Neural progenitor cell (in vitro differentiated cells): ENCODE measurements at regions not wholly inside any gene's neighbourhood (a gene's known extent, or its start where the extent isn't known, plus 50 kb on each side); places are given as distances from the start of the nearest gene placed in this dataset.

Experiments used
- EZH2 ChIP-seq: fragments of 200-600 bp; sonication (generic); IDR thresholded peaks from 2 replicates; pipeline ENCODE4 v1.6.1; 2017; ENCODE audit warnings: antibody characterized with exemption, mild to moderate bottlenecking, moderate library complexity
- EZH2phosphoT487 ChIP-seq: fragments of 200-600 bp; sonication (generic); IDR thresholded peaks from 2 replicates; pipeline ENCODE4 v1.6.1; 2017; ENCODE audit warnings: antibody characterized with exemption
- TF ChIP-seq, protein P1 (sequence below): fragments of 200-600 bp; sonication (generic); IDR thresholded peaks from 2 replicates; pipeline ENCODE4 v1.5.1; 2017; ENCODE audit warnings: antibody characterized with exemption, mild to moderate bottlenecking

DNA sequence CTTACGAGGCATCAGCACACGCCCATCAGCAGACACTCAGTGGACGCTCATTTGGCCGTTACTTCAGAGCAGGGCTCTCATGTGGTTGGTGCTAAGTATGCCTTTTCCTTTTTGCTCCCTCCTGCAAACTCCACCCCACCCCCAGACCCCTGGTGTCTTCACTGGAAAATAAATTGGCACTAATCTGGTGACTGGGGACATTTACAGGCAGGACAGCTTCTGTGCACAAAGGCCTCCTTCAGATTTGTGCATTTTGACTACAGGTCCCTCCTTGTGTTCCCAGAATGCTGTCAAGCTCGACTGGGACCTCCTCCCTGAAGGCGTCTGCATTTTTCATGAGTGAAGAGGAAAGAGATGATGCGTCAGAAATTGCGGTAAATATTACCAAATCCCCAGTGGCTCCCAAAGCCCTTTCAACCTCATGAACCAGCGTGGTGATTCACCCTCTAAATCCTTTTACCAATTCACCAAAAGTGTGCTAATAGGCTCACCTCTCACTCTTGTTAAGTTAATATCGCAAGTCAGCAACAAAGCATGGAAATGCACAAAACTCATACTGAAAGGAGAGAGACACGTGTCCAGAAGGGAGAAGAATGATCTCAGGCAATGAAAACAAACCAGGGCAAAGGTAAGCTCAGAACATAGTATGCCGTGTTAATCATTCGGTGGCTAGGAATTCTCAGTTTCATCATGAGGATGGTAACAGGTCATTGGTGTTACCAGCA, 119.0 kb downstream of the NKX6-1 start:
- TF ChIP-seq EZH2phosphoT487 (no peak), EZH2 (no peak)
- TF ChIP-seq, protein P1, sequence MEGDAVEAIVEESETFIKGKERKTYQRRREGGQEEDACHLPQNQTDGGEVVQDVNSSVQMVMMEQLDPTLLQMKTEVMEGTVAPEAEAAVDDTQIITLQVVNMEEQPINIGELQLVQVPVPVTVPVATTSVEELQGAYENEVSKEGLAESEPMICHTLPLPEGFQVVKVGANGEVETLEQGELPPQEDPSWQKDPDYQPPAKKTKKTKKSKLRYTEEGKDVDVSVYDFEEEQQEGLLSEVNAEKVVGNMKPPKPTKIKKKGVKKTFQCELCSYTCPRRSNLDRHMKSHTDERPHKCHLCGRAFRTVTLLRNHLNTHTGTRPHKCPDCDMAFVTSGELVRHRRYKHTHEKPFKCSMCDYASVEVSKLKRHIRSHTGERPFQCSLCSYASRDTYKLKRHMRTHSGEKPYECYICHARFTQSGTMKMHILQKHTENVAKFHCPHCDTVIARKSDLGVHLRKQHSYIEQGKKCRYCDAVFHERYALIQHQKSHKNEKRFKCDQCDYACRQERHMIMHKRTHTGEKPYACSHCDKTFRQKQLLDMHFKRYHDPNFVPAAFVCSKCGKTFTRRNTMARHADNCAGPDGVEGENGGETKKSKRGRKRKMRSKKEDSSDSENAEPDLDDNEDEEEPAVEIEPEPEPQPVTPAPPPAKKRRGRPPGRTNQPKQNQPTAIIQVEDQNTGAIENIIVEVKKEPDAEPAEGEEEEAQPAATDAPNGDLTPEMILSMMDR, result no peak
